ENCODE measurements at regions not wholly inside any gene's neighbourhood (a gene's known extent, or its start where the extent isn't known, plus 50 kb on each side); places are given as distances from the start of the nearest gene placed in this dataset.
A peak's percentile ranks its signal among the peaks of the same experiment; 100 is the strongest.

GRCh38 chr4:53928825-53929224 lies 135.6 kb downstream of the CHIC2 start (continued):
- TF ChIP-seq ZNF567 (CRISPR knock-in tag; IDR thresholded peaks at IDR 0.05; ENCODE audit: borderline replicate concordance), result no peak
- TF ChIP-seq ZNF235 (CRISPR knock-in tag; IDR thresholded peaks at IDR 0.05; ENCODE audit: borderline replicate concordance), result no peak
- TF ChIP-seq RARA (CRISPR knock-in tag; IDR thresholded peaks at IDR 0.05), result 0 out of 2 replicates have a peak, but pooled peaks have one; percentile 31
- TF ChIP-seq ATF7 (IDR thresholded peaks at IDR 0.05), result peak; percentile 32; the same call in 1 of the 2 replicates
- no peak for TF ChIP-seq ATF7 (CRISPR knock-in tag; IDR thresholded peaks at IDR 0.05)

GRCh38 chr4:53925050-53925605 lies 139.3 kb downstream of the CHIC2 start:
- Histone ChIP-seq H4K20me1 (ENCODE audit: insufficient read depth, low read length) (no peaks in the 10 kb centered on the region), H3K4me3 (replicated peaks in 1 of 3; ENCODE audit: insufficient read depth in 1 of 3, low read depth in 2 of 3, low read length in 3 of 3) (no peak overlapping the region), H3K79me2 (ENCODE audit: insufficient read depth, low read length) (no peaks in the 10 kb centered on the region), H3K27me3 (ENCODE audit: control insufficient read depth in 1 of 2, insufficient read depth in 2 of 2, low read length in 2 of 2) (0 out of 5 replicates have a peak, but pooled peaks cover 0 to 5% of the 10 kb centered on the region in 2 experiments), H3K36me3 (replicated peaks in 1 of 2; ENCODE audit: control insufficient read depth in 1 of 2, insufficient read depth in 2 of 2, low read length in 2 of 2) (no peaks in the 10 kb centered on the region), H3K27ac (ENCODE audit: extremely low read length, insufficient read depth, low read length) (no peak overlapping the region), H3K4me1 (ENCODE audit: insufficient read depth, low read length) (peaks cover 14% of the 10 kb centered on the region), H3K4me2 (ENCODE audit: low read depth, low read length) (no peak overlapping the region), H3K9me3 (ENCODE audit: low read length) (no peaks in the 10 kb centered on the region), H3K9ac (ENCODE audit: insufficient read depth, low read depth, low read length) (no peak overlapping the region), H2AFZ (ENCODE audit: low read length) (no peak overlapping the region)
- no peak for DNase-seq (ENCODE audit: low spot score)
- in situ Hi-C loops (cut with HindIII; ENCODE audit: extremely low pct_ligation_motif_present, low pct_unique_long_range_greater_than_20kb), result no loop called here
- TF ChIP-seq ZNF768 (CRISPR knock-in tag; IDR thresholded peaks at IDR 0.05), result peak; percentile 47; the same call in 1 of the 2 replicates
- no peak for TF ChIP-seq ZNF234 (CRISPR knock-in tag; conservative IDR thresholded peaks at IDR 0.05)
- FAIRE-seq, result no peak
- ATAC-seq, result no peak
- 0% methylated on average over 1 of the region's 2 CpGs for WGBS (ENCODE audit: low lambda C conversion rate)
- no TSS peak for BruUV-seq (replicated peaks)
- POLR2A ChIA-PET, result no interaction called here
- CTCF ChIA-PET (ENCODE audit: low intra/inter-chr PET ratio, low total read pairs), result no interaction called here
- intact Hi-C loops (cut with micrococcal nuclease; ENCODE audit: unreplicated experiment), result no loop called here
